ENCODE measurements at regions not wholly inside any gene's neighbourhood (a gene's known extent, or its start where the extent isn't known, plus 50 kb on each side); places are given as distances from the start of the nearest gene placed in this dataset.

GRCh38 chr1:98044071-98044697 is 123.3 kb upstream of the DPYD start:
- no peaks in the 10 kb centered on the region for H3K36me3 ChIP-seq (ENCODE audit: low read depth)
- H3K9me2 ChIP-seq (ENCODE audit: insufficient read depth) = no peaks in the 10 kb centered on the region
- H3K79me2 ChIP-seq (ENCODE audit: insufficient read depth) = peaks cover 39% of the 10 kb centered on the region
- peak overlapping the region; percentile 82 for H3K9ac ChIP-seq
- in situ Hi-C loops (cut with MboI) = no loop called here
- DNase-seq = peak; percentile 42
- peak overlapping the region; percentile 84 for H2AFZ ChIP-seq
- H3K27ac ChIP-seq = peak overlapping the region; percentile 46
- whole genome bisulfite sequencing, 2 experiments (ENCODE audit: low coverage in 1 of 2, low lambda C conversion rate in 2 of 2, missing lambda C conversion rate in 2 of 2) = 47% methylated on average over 12 of the region's 12 CpGs
- peak overlapping the region; percentile 89 for H3K4me3 ChIP-seq
- peaks cover 28% of the 10 kb centered on the region for H3K4me1 ChIP-seq (ENCODE audit: insufficient read depth)
- TF ChIP-seq EZH2phosphoT487 (IDR thresholded peaks at IDR 0.05; ENCODE audit: insufficient read depth, low read depth) = no peak
- no peak for TF ChIP-seq EZH2 (IDR thresholded peaks at IDR 0.05; ENCODE audit: insufficient read depth, poor library complexity, severe bottlenecking)
- H3F3A ChIP-seq (ENCODE audit: insufficient read depth) = peaks cover 9% of the 10 kb centered on the region; the same call in 1 of the 2 replicates
- no peaks in the 10 kb centered on the region for H3K27me3 ChIP-seq (replicated peaks; ENCODE audit: insufficient read depth)
- no peaks in the 10 kb centered on the region for H3K9me3 ChIP-seq (ENCODE audit: low read depth)
- no peaks in the 10 kb centered on the region for H4K20me1 ChIP-seq (ENCODE audit: insufficient read depth)
- H3K4me2 ChIP-seq (ENCODE audit: unreplicated experiment) = peak overlapping the region; percentile 78

- H3K4me3 ChIP-seq = no peak overlapping the region
- no peaks in the 10 kb centered on the region for H3K27me3 ChIP-seq (replicated peaks; ENCODE audit: insufficient read depth)
- H3K9me2 ChIP-seq (ENCODE audit: insufficient read depth) = no peaks in the 10 kb centered on the region
- H3K4me2 ChIP-seq (ENCODE audit: unreplicated experiment) = no peak overlapping the region
- H3K36me3 ChIP-seq (ENCODE audit: low read depth) = no peaks in the 10 kb centered on the region
- no peak for DNase-seq
- 0 out of 2 replicates have a peak, but pooled peaks cover 5% of the 10 kb centered on the region for H4K20me1 ChIP-seq (ENCODE audit: insufficient read depth)
- peaks cover 7% of the 10 kb centered on the region for H3K4me1 ChIP-seq (ENCODE audit: insufficient read depth)
- H3K9ac ChIP-seq = no peak overlapping the region
- WGBS, 2 experiments (ENCODE audit: low coverage in 1 of 2, low lambda C conversion rate in 2 of 2, missing lambda C conversion rate in 2 of 2) = 54 to 57% methylated on average over 2 of the region's 2 CpGs
- in situ Hi-C loops (cut with MboI) = no loop called here
- TF ChIP-seq EZH2 (IDR thresholded peaks at IDR 0.05; ENCODE audit: insufficient read depth, poor library complexity, severe bottlenecking) (no peak), EZH2phosphoT487 (IDR thresholded peaks at IDR 0.05; ENCODE audit: insufficient read depth, low read depth) (no peak)
- H3F3A ChIP-seq (ENCODE audit: insufficient read depth) = peaks cover 6% of the 10 kb centered on the region; the same call in 1 of the 2 replicates
- H3K79me2 ChIP-seq (ENCODE audit: insufficient read depth) = peaks cover 65% of the 10 kb centered on the region
- H2AFZ ChIP-seq = no peak overlapping the region
- H3K9me3 ChIP-seq (ENCODE audit: low read depth) = no peaks in the 10 kb centered on the region
- H3K27ac ChIP-seq = no peak overlapping the region
Observed at GRCh38 chr1:98035602-98036002, 114.8 kb upstream of the DPYD start.

DNA sequence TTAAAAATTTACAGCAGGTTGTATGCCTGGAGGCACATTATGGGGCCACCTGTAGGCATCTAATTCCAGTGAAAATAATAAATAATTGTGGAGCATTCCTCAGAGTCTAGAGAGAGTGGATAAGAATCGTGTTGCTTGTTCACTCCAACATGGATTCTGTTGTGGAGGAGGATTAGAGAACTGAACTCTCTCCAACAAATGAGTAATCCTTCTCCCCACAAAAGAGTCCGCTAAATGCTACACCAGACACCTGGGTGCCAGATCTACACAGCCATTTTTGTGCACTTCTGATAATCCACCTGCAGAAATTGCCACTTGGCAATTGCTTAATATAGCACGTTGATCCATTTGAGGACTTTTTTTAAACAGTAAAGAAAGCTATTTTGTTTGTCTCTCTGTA is 113.7 kb upstream of the DPYD start:
- no peaks in the 10 kb centered on the region for H3K9me3 ChIP-seq (ENCODE audit: low read depth)
- WGBS, 2 experiments (ENCODE audit: low coverage in 1 of 2, low lambda C conversion rate in 2 of 2, missing lambda C conversion rate in 2 of 2) = 56 to 57% methylated on average over 3 of the region's 3 CpGs
- peaks cover 10% of the 10 kb centered on the region; the same call in 1 of the 2 replicates for H3F3A ChIP-seq (ENCODE audit: insufficient read depth)
- H3K27me3 ChIP-seq (replicated peaks; ENCODE audit: insufficient read depth) = no peaks in the 10 kb centered on the region
- H4K20me1 ChIP-seq (ENCODE audit: insufficient read depth) = 0 out of 2 replicates have a peak, but pooled peaks cover 5% of the 10 kb centered on the region
- TF ChIP-seq EZH2 (IDR thresholded peaks at IDR 0.05; ENCODE audit: insufficient read depth, poor library complexity, severe bottlenecking) (no peak), EZH2phosphoT487 (IDR thresholded peaks at IDR 0.05; ENCODE audit: insufficient read depth, low read depth) (no peak)
- in situ Hi-C loops (cut with MboI) = no loop called here
- no peak overlapping the region for H3K27ac ChIP-seq
- H3K4me2 ChIP-seq (ENCODE audit: unreplicated experiment) = no peak overlapping the region
- DNase-seq = peak; percentile 38
- H3K79me2 ChIP-seq (ENCODE audit: insufficient read depth) = peaks cover 61% of the 10 kb centered on the region
- no peaks in the 10 kb centered on the region for H3K36me3 ChIP-seq (ENCODE audit: low read depth)
- H3K4me3 ChIP-seq = no peak overlapping the region
- H3K9ac ChIP-seq = no peak overlapping the region
- no peaks in the 10 kb centered on the region for H3K9me2 ChIP-seq (ENCODE audit: insufficient read depth)
- H3K4me1 ChIP-seq (ENCODE audit: insufficient read depth) = peaks cover 14% of the 10 kb centered on the region
- peak overlapping the region; percentile 44; the same call in 1 of the 2 replicates for H2AFZ ChIP-seq

DNA sequence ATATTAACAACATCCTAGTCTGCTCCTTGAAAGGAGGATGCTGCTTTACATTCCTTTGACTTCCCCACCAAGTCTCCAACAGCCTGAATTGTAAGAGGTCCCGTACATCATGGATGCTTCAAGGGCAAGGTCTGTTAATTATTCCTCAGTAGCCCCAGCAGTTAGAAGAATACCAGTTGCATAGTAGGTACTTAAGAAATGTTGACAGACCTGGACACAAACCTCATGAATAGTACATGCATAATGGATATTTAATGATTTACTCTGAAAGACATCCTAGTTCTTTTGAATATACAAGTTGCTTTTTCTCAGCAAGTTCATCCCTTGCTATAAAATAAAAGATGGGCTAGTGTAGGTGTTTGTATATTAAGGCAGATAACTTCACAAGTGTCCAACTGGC is 112.1 kb upstream of the DPYD start:
- Histone ChIP-seq H3K27ac (no peak overlapping the region), H3K27me3 (replicated peaks; ENCODE audit: insufficient read depth) (no peaks in the 10 kb centered on the region), H3K79me2 (ENCODE audit: insufficient read depth) (peaks cover 47% of the 10 kb centered on the region), H3K9ac (no peak overlapping the region), H3K9me2 (ENCODE audit: insufficient read depth) (no peaks in the 10 kb centered on the region), H3K9me3 (ENCODE audit: low read depth) (no peaks in the 10 kb centered on the region), H3K4me2 (ENCODE audit: unreplicated experiment) (no peak overlapping the region), H3F3A (ENCODE audit: insufficient read depth) (peaks cover 10% of the 10 kb centered on the region; the same call in 1 of the 2 replicates), H2AFZ (no peak overlapping the region), H3K36me3 (ENCODE audit: low read depth) (no peaks in the 10 kb centered on the region), H3K4me3 (no peak overlapping the region), H4K20me1 (ENCODE audit: insufficient read depth) (no peaks in the 10 kb centered on the region), H3K4me1 (ENCODE audit: insufficient read depth) (peaks cover 14% of the 10 kb centered on the region)
- TF ChIP-seq EZH2 (IDR thresholded peaks at IDR 0.05; ENCODE audit: insufficient read depth, poor library complexity, severe bottlenecking) = no peak
- DNase-seq = no peak
- 97 to 100% methylated on average over 1 of the region's 1 CpG for WGBS, 2 experiments (ENCODE audit: low coverage in 1 of 2, low lambda C conversion rate in 2 of 2, missing lambda C conversion rate in 2 of 2)
- in situ Hi-C loops (cut with MboI) = no loop called here
